DMS53 (cell line): ENCODE measurements at regions not wholly inside any gene's neighbourhood (a gene's known extent, or its start where the extent isn't known, plus 50 kb on each side); places are given as distances from the start of the nearest gene placed in this dataset.
"Not testable (repeated sequence)": the region's sequence is repeated elsewhere in the genome, so short reads cannot be mapped to it uniquely, and the experiment has no call there.

Experiments
- DNase-seq: peaks from one replicate; lab custom pipeline; 2025; lab: John Stamatoyannopoulos, UW

GRCh38 chr5:162624110-162624509 is 556.5 kb downstream of the GABRG2 start:
- no peak for DNase-seq

DNA sequence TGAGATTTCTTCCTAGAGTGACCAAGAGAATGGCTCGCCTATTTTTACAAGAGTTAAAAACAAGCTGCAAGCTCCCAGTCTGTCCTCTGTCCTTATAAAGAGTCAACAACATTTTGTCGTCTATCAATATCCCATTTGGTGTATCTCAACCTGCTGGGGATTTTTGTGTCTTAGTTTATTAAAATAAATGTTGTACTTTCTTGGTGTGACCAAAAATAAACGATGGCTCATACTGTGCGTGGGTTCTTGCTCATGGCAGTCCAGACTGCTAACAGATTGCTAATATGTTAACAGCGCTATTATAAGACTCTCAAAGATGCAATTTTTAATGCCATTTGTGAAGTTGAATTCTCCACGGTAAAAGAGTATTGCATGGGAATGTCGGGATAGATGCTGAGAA is 569.9 kb downstream of the GABRG2 start:
- no peak for DNase-seq

DNA sequence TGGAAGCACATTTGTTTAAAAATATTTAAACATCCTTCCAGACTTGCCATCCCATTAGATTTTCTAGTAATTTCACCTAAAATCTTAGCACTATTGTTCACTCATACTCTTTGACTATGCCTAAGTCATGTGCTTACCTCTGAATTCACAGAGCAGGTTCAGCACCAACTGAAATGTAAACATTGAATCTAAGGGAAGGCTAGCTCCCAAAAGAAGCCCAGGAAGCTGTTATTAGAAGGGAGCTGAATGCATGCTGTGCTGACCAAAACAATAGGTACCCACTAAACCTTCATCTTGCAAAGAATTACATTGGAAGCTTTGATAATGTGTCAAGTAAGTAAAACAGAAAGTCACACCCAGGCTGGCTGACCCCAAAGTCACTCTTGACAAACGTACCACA is 571.3 kb downstream of the GABRG2 start:
- no peak for DNase-seq

DNA sequence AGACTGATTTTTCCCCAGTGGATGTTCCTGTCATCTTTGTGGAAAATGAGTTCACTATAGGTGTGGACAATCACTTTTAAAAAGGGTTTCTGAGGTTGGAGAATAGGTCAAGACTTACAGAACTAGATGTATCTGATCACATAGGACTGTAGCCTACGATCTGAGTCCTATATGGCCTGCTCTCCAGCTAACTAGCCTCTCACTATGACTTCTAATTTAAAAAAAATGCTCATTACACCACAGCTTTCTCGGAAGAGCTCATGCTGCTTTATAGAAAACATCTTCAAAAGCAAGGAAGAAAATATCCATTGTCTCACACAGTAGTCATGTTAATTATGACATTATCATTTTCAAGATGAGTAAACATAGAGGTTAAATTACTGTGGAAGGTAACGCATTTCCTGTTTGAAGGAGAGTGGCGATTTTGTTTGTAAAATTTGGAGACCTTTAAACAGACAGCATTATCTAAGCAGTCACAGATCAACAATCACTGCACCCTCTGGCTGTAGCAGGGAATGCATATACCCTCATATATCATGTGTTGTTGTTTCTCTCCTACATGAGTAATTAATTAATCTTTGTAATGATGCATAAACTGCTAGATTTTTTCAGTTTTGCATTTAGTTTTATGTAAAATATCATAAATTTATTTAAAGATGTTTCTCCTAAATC is 573.7 kb downstream of the GABRG2 start:
- no peak for DNase-seq

DNA sequence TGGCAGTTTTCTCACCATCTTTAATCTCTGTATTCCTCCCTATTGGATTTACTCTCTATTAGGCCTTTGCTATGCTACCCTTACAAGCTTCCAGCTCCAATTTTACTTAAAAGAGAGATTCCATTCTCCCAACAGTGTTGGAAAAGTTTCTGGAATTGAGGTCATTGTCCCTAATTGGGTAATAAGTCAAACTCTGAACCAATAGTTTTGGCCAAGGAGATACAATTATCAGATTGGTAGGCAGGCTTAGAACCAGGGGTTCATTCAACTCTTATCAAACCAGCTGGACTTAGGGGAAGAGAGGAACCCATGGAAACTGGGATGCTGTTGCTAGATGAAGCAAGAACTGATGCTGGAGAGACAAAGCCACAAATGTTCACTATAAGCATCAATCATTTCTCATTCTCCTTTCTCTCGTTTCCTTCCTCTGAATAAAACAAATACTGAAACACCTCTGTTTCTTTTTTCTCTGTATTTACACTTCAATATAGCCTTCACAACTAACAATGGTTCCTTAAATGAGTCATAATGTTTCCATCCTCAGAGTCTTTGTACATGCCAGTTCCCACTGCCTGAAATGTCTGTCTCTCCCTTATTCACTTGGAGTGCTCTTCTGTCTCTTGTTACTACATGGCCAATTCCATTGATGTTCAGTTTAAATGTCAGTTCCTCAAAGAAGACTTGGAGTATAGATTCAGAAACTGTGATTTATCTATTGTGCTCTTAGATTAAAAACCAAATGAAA is 587.3 kb downstream of the GABRG2 start:
- peak; percentile 73 for DNase-seq

- peak; percentile 57 for DNase-seq
These were observed 589.5 kb downstream of the GABRG2 start for GRCh38 chr5:162657076-162657475.

- DNase-seq = no peak
These were observed 597.3 kb downstream of the GABRG2 start for GRCh38 chr5:162664846-162665245.

- no peak for DNase-seq
These were observed 601.4 kb downstream of the GABRG2 start for GRCh38 chr5:162668926-162669325.

DNA sequence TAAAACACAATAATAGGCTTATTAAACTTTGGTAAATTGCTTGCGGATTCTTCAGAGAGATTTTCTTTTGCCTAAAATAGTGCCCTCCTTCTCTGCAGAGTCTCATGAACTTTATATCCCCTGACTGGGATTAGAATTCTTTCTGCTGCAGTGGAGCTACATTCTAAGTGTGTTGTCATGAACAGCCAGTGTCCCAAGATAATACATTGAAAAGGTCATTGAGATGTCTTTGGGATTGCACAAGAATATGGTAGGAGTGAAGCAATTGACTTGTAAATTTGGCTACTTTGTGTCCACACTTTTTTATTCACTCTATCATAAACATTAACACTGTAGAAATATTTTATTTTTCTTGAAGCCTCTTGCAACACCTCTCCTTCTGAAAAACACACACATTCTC is 604.5 kb downstream of the GABRG2 start:
- no peak for DNase-seq

DNA sequence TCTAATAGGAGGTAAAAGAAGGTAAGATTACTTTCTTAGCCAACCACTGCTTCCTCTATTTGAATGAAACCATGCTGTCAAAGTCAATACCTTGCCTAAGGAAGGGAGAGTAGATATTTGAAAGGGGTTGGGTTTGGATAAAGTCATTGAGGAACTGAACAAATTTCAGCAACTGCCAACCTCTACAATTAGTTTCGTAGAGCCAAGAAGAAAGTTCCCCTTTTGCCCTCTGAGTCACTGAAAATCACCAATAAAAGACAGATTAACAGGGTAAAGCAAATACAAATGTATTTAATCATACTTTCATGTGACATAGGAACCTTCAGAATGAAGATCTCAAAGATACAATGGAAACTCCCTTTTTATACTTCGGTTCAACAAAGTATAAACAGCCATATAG is 615.7 kb downstream of the GABRG2 start:
- peak; percentile 26 for DNase-seq

GRCh38 chr5:162684145-162684544 is 616.6 kb downstream of the GABRG2 start:
- peak; percentile 70 for DNase-seq

GRCh38 chr5:162685302-162685701 is 617.7 kb downstream of the GABRG2 start:
- no peak for DNase-seq

DNA sequence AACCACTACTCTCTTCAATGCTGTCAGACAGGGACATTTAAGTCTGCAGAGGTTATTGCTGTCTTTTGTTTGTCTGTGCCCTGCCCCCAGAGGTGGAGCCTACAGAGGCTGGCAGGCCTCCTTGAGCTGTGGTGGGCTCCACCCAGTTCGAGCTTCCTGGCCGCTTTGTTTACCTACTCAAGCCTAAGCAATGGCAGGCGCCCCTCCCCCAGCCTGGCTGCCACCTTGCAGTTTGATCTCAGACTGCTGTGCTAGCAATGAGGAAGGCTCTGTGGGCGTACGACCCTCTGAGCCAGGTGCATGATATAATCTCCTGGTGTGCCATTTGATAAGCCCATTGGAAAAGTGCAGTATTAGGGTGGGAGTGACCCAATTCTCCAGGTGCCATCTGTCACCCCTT is 628.7 kb downstream of the GABRG2 start:
- DNase-seq = not testable (repeated sequence)

- peak; percentile 8 for DNase-seq
These were observed 631.8 kb downstream of the GABRG2 start for GRCh38 chr5:162699361-162699760.

DNA sequence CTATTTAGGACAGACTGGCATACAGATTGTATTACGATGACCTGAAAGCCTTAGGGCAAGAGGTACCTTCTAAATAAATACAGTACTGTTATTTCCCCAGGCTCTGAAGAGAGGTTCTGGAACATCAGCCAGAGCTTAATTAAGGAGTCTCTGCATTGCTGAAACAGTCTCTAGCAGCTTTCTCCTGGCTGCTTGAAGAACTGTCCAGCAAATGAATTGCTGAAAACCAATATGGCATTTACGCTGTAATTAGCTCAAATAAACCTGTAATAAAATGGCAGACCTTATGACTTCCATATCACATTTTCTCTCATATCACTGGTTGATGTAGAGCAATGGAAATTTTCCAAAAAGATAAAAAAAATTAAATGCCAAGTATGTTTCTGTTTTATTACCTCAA is 636.3 kb downstream of the GABRG2 start:
- peak; percentile 26 for DNase-seq

- DNase-seq = peak; percentile 37
These were observed 643.7 kb downstream of the GABRG2 start for GRCh38 chr5:162711244-162711643.

DNA sequence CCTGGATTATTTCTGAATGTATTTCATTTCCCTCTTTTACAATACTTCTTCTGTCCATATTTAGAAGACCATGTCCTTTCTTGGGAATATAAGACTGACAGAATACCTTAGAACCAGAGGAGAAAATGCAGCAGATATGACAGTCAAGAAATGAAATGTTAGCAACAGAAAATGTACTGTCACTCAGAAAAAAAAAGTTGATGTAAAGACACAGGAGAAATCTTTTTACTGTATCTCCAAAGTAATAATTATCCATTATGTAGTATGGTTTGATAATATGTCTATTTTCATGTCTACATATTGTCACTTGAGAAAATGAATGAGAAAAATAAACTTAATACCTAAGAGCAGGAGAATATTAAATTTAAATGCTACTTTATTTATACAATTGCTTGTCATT is 652.1 kb downstream of the GABRG2 start:
- no peak for DNase-seq

DNA sequence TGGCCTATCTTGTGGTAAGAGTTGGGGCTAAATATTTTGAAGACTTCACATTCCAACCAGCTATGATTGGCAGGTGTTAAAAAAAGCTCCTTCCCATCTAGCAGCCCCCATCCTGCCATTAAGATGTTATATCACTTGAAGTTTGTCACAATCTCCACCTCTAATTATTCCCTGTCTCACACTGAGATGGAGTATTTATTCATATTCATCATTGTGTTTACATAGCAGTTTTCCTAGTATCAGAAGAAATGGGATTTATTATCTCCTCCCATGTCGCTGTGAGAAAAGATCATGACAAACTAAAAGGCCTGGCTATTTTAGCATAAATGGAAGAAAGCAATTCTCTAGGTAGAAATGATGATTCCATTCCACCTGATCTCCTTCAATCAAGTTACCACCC is 653.6 kb downstream of the GABRG2 start:
- DNase-seq = no peak

- DNase-seq = no peak
These were observed 684.8 kb upstream of the CCNG1 start for GRCh38 chr5:162752612-162753011.

- peak; percentile 12 for DNase-seq
These were observed 675.3 kb upstream of the CCNG1 start for GRCh38 chr5:162762119-162762518.

GRCh38 chr5:162769019-162769418 is 668.4 kb upstream of the CCNG1 start:
- DNase-seq = no peak

- no peak for DNase-seq
These were observed 651.7 kb upstream of the CCNG1 start for GRCh38 chr5:162785673-162786072.

GRCh38 chr5:162786234-162786633 is 651.2 kb upstream of the CCNG1 start:
- DNase-seq = peak; percentile 61

DNA sequence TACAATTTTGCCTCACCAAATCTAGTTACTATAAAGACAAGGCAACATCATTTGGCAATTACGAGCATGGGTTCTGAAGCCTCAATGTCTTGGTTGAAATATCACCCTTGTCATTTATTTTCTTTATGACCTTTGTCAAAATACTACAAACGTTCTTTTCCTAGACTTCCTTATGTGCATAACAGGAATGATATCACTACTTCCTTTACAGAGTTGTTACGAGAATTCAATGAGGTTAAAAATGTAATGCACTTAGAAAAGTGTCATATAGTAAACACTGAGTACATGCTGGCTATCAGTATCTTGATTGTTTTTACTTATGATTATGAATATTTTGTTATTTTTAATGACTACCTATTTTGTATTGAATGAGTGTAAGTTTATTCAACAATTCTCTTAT is 640.9 kb upstream of the CCNG1 start:
- no peak for DNase-seq
